D721Med (cell line): ENCODE measurements at regions not wholly inside any gene's neighbourhood (a gene's known extent, or its start where the extent isn't known, plus 50 kb on each side); places are given as distances from the start of the nearest gene placed in this dataset.

ENCODE experiments used
- DNase-seq: peaks from one replicate; pipeline ENCODE4 v3.0.0; 2011; ENCODE audit warnings: low spot score; ENCODE audit not compliant: insufficient read length
- FAIRE-seq: peaks from 2 replicates; lab custom pipeline; 2011; peaks lifted over from hg19 to GRCh38; lab: Jason Lieb, UNC
- TF ChIP-seq, protein P1 (sequence below): IDR thresholded peaks from 2 replicates; pipeline ENCODE4 v1.5.1; 2012; ENCODE audit warnings: mild to moderate bottlenecking, control low read depth; ENCODE audit not compliant: insufficient read depth; ENCODE audit errors: missing control alignments

DNA sequence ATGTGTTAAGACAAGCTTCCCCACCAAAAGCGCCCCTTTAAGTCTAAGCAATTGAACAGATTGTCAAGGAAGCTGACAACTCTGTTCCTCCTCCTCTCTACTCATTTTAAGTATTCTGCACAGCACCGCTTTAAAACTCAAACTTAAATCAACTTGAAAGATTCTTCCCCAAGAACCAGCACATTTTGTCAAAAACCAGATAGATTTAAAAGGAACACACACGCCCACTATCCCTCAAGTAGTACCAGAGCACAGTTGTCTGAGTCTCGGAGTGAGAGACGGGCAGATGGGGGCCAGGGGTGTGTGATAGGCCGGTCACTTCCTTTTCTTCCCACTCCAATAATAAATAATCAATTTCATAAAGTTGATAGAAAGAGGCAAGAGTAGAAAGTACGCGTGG is 67.7 kb upstream of the POU3F3 start:
- DNase-seq = no peak
- no peak for FAIRE-seq
- TF ChIP-seq, protein P1, sequence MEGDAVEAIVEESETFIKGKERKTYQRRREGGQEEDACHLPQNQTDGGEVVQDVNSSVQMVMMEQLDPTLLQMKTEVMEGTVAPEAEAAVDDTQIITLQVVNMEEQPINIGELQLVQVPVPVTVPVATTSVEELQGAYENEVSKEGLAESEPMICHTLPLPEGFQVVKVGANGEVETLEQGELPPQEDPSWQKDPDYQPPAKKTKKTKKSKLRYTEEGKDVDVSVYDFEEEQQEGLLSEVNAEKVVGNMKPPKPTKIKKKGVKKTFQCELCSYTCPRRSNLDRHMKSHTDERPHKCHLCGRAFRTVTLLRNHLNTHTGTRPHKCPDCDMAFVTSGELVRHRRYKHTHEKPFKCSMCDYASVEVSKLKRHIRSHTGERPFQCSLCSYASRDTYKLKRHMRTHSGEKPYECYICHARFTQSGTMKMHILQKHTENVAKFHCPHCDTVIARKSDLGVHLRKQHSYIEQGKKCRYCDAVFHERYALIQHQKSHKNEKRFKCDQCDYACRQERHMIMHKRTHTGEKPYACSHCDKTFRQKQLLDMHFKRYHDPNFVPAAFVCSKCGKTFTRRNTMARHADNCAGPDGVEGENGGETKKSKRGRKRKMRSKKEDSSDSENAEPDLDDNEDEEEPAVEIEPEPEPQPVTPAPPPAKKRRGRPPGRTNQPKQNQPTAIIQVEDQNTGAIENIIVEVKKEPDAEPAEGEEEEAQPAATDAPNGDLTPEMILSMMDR = no peak

DNA sequence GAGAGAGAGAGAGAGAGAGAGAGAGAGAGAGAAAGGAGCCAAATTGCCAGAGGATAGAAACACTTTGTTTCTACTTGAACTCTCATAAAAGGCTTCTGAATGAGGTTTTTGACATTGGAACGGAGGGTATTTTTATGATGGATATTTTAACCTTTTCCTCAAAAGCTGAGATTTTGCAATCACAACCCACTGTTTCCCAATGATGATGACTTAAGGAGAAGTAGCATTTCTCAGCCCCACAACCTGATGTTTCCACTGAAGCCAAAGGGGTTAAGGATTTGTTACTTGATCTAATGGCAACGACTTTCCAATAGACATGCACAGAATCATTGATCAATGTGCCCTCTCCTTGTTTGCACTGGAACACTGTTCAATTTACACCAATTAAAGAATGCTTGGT is 67.1 kb upstream of the POU3F3 start:
- TF ChIP-seq, protein P1 = no peak
- DNase-seq = no peak
- no peak for FAIRE-seq

DNA sequence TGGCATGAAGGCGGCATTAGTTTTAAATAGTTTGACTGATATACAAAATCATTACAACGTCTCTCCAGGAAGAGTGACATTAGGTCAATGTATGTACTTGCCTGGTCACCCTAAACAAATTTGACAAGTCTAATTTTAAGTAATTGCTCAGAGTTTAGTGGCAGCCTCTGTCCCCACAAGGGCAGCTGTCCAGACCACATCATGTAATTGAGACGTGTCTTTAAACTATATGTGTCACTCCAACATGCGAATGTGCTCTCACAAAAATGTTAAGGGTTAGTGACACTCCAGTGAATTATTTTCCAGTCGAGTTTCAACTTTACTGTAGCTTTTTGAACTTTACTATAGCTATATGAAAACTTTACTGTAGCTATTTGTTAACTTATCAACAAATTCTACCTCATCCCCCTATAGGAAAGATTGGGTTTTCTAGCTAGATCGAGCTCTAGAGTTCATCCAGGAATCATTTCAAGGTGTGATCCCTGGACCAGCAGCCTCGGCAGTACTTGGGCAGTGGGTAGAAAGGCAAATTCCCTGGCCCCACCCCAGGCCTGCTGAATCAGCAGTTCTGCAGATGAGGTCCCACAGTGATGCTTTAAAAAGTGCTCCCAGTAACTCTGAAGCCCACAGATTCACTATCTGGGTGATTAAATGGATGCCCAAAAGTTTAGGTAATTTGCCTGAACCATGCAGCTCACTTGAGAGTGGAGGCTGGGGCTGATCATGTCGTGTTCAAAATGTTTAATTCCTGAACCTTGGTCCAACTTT is 66.4 kb upstream of the POU3F3 start:
- FAIRE-seq (no peak), DNase-seq (no peak)
- TF ChIP-seq, protein P1 = no peak

DNA sequence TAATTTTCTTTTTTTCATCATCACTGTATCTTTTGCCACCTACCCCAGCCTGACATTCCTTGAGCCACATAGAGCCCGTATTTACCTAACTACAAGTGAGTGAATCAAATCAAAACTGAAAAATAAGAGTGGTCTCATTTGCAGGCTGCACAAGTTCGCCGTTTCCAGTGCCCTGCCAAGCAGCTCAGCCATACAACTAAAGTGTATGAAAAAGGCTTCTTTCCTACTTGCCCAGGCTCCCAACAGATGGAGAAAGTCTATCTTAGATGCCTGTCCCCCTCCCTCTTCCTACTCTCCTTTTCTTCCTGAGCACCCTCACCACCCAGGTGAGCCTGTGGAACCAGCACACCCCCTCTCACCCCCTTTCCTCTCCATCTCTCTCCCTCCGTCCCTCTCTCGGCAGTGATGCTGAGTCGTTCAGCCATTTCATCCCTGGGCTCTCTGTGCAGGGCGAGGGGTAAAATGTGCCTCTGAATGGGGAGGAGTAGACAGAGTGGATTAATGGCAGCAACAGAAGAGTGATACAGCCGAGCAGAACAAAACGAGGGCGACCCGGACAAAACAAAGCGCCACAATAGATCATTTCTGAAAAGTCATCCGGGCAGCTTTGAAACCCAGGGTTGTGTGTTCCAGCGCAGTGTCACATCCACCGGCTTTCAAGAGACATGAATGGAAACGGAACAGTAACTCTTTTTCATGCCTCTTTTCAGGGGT is 65.0 kb upstream of the POU3F3 start:
- TF ChIP-seq, protein P1 = no peak
- no peak for FAIRE-seq
- DNase-seq = no peak

DNA sequence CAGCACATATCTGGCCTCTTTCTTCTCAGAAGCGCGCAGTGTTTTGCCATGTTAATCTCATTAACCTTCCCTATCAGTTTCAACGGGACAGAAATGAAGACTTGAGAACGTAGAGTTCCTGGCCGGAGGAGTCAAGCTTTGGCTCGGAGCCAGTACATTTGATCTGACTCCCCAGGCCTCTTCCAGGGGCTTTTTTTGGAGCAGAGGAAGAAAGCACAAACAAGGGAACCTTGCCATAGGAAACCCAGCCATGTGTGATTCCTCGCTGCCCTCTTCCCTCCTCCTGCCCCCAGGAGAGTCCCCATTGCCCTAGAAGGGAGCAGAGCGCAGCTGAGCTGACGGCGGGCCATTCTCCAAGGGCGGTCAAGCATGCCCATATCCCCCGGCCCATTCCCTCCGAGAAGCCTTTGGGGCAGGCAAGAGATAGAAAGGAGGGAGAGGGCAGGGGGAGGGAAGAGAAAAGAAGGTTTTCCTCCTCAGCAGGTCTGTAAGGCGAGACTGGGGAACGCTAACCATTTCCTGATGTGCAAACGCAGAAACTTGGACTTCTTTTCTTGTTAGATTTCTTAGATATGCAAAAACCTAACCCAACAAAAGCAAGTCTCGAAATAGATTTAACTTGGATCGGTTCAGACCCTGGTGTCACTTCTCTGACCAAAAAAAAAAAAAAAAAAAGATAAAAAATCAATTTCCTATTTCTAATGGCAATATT is 63.7 kb upstream of the POU3F3 start:
- TF ChIP-seq, protein P1 = no peak
- DNase-seq (no peak), FAIRE-seq (no peak)

DNA sequence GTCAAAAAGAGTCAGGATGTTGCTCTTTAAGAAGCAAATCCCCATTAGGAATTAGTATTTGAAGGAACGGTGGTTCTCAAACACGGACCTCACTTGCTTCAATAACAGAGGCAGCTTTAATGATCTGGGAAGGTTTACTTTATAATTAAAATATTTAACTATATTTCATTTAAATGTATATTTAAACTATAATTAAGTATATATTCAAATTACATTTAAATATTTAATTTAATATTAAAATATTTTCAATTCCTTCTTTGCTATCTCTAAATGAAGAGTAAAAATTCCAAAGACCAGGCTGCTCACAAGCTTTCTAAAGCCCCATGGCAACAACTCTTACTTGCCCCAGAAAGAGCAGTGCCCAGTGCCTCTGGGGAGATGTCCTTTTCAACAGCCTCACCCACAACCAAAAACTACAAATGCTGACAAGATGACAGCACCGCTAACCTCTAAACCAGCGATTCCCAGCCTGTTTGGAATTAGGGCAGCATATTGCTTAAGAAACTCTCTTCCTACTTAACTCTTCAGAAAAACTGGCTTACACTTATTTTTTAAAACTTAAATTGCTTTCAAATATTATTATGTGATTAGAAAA is 62.9 kb upstream of the POU3F3 start:
- TF ChIP-seq, protein P1 = no peak
- DNase-seq = no peak
- FAIRE-seq = no peak
